Uterus (tissue), 3 donors: ENCODE measurements at regions not wholly inside any gene's neighbourhood (a gene's known extent, or its start where the extent isn't known, plus 50 kb on each side); places are given as distances from the start of the nearest gene placed in this dataset.

Source experiments
- DNase-seq, 2 donors: peaks; one replicate each; pipeline ENCODE4 v3.0.0-alpha.2; 2019 to 2020
- H3K27ac ChIP-seq, 2 donors: fragments of 200-600 bp; sonication (generic); 1 replicate in 1 of 2; 2 replicates in 1 of 2; pipeline ENCODE4 v1.5.1; 2016 to 2018
- H3K27me3 ChIP-seq, 2 donors: fragments of 200-600 bp; sonication (generic); one replicate each; pipeline ENCODE4 v1.5.1; 2018 to 2019; ENCODE audit warnings: control low read depth in 1 of 2
- H3K36me3 ChIP-seq, 2 donors: fragments of 200-600 bp; sonication (generic); one replicate each; pipeline ENCODE4 v1.5.1; 2019; ENCODE audit warnings: control low read depth in 1 of 2
- H3K4me1 ChIP-seq, 2 donors: fragments of 200-600 bp; sonication (generic); one replicate each; pipeline ENCODE4 v1.5.1; 2018 to 2019; ENCODE audit warnings: control low read depth in 1 of 2
- H3K4me3 ChIP-seq, 2 donors: fragments of 200-600 bp; sonication (generic); 1 replicate in 1 of 2; 2 replicates in 1 of 2; pipeline ENCODE4 v1.5.1; 2018 to 2019; ENCODE audit warnings: mild to moderate bottlenecking in 1 of 2
- H3K9me3 ChIP-seq, 2 donors: fragments of 200-600 bp; sonication (generic); one replicate each; pipeline ENCODE4 v1.5.1; 2019; ENCODE audit warnings: control low read depth in 1 of 2
- POLR2A ChIP-seq, 2 donors: fragments of 450-650 bp; IDR thresholded peaks; one replicate each; pipeline ENCODE4 v1.6.1; 2016; ENCODE audit warnings: antibody characterized with exemption in 2 of 2, mild to moderate bottlenecking in 1 of 2, moderate library complexity in 1 of 2
- intact Hi-C: fragments of 100-400 bp; cut with DNase I; formaldehyde crosslinking; loops from one replicate; pipeline ENCODE4 v1.15.1; 2023; ENCODE audit warnings: low total_unique reads
- TF ChIP-seq, protein P1 (sequence below), 4 experiments: fragments of 200-600 bp in 2 of 4; fragments of 450-650 bp in 2 of 4; sonication (generic) in 2 of 4; IDR thresholded peaks; one replicate each; pipeline ENCODE4 v1.5.1; 2016 to 2019; ENCODE audit warnings: antibody characterized with exemption in 4 of 4, mild to moderate bottlenecking in 2 of 4, moderate library complexity in 1 of 4
- donor health status: DM: yes; HTN: yes; CAD: no.

- Histone ChIP-seq H3K27me3 (no peaks in the 10 kb centered on the region), H3K4me3 (no peak overlapping the region), H3K27ac (no peak overlapping the region), H3K4me1 (no peaks in the 10 kb centered on the region), H3K9me3 (no peaks in the 10 kb centered on the region), H3K36me3 (no peaks in the 10 kb centered on the region)
- intact Hi-C loops: no loop called here
- no peak for DNase-seq
- TF ChIP-seq POLR2A (IDR thresholded peaks at IDR 0.05): no peak
- TF ChIP-seq, protein P1, sequence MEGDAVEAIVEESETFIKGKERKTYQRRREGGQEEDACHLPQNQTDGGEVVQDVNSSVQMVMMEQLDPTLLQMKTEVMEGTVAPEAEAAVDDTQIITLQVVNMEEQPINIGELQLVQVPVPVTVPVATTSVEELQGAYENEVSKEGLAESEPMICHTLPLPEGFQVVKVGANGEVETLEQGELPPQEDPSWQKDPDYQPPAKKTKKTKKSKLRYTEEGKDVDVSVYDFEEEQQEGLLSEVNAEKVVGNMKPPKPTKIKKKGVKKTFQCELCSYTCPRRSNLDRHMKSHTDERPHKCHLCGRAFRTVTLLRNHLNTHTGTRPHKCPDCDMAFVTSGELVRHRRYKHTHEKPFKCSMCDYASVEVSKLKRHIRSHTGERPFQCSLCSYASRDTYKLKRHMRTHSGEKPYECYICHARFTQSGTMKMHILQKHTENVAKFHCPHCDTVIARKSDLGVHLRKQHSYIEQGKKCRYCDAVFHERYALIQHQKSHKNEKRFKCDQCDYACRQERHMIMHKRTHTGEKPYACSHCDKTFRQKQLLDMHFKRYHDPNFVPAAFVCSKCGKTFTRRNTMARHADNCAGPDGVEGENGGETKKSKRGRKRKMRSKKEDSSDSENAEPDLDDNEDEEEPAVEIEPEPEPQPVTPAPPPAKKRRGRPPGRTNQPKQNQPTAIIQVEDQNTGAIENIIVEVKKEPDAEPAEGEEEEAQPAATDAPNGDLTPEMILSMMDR (IDR thresholded peaks at IDR 0.05): no peak
Observed at GRCh38 chr1:79105500-79105899, 99.0 kb upstream of the ADGRL4 start.

- Histone ChIP-seq H3K9me3 (no peaks in the 10 kb centered on the region), H3K27ac (no peak overlapping the region), H3K27me3 (no peaks in the 10 kb centered on the region), H3K4me3 (no peak overlapping the region), H3K4me1 (no peaks in the 10 kb centered on the region), H3K36me3 (no peaks in the 10 kb centered on the region)
- no peak for TF ChIP-seq POLR2A (IDR thresholded peaks at IDR 0.05)
- TF ChIP-seq, protein P1 (IDR thresholded peaks at IDR 0.05): no peak
- intact Hi-C loops: no loop called here
- DNase-seq: no peak
Observed at GRCh38 chr1:79104617-79105016, 98.1 kb upstream of the ADGRL4 start.

GRCh38 chr1:79100385-79100784 lies 93.9 kb upstream of the ADGRL4 start:
- Histone ChIP-seq H3K27ac (no peak overlapping the region), H3K4me1 (no peaks in the 10 kb centered on the region), H3K9me3 (no peaks in the 10 kb centered on the region), H3K27me3 (no peaks in the 10 kb centered on the region), H3K4me3 (no peak overlapping the region), H3K36me3 (no peaks in the 10 kb centered on the region)
- intact Hi-C loops: no loop called here
- DNase-seq: no peak
- TF ChIP-seq, protein P1 (IDR thresholded peaks at IDR 0.05): no peak
- TF ChIP-seq POLR2A (IDR thresholded peaks at IDR 0.05): no peak

GRCh38 chr1:79090985-79091384 lies 84.5 kb upstream of the ADGRL4 start:
- no peak for TF ChIP-seq POLR2A (IDR thresholded peaks at IDR 0.05)
- TF ChIP-seq, protein P1 (IDR thresholded peaks at IDR 0.05): no peak
- H3K4me3 ChIP-seq: no peak overlapping the region
- no peak overlapping the region for H3K27ac ChIP-seq
- intact Hi-C loops: no loop called here
- no peaks in the 10 kb centered on the region for H3K9me3 ChIP-seq
- H3K36me3 ChIP-seq: no peaks in the 10 kb centered on the region
- no peaks in the 10 kb centered on the region for H3K4me1 ChIP-seq
- H3K27me3 ChIP-seq: no peaks in the 10 kb centered on the region
- DNase-seq: no peak

DNA sequence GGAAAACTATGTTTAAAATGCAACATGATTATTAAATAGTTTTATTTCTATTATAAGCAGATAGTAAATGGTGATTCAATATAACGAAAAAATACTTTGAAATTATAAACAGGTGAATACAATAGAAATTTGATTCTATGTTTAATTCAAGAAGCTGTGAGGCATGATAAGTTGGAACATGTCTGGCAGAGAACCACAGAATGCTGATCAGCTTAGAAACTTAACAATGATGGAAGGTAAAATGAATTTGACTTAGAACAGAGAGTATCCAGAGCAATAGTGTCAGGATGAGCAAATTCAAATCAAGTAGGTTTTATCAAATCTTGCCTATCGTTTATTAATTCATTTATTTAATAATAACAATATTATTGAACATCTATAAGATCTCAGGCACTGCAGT lies 83.4 kb upstream of the ADGRL4 start:
- intact Hi-C loops: no loop called here
- H3K4me3 ChIP-seq: no peak overlapping the region
- no peaks in the 10 kb centered on the region for H3K9me3 ChIP-seq
- no peaks in the 10 kb centered on the region for H3K27me3 ChIP-seq
- TF ChIP-seq POLR2A (IDR thresholded peaks at IDR 0.05): no peak
- TF ChIP-seq, protein P1 (IDR thresholded peaks at IDR 0.05): no peak
- no peak overlapping the region for H3K27ac ChIP-seq
- H3K4me1 ChIP-seq: no peaks in the 10 kb centered on the region
- no peaks in the 10 kb centered on the region for H3K36me3 ChIP-seq
- DNase-seq: no peak
